Naive thymus-derived CD4-positive, alpha-beta T cell (primary cell): ENCODE measurements at regions not wholly inside any gene's neighbourhood (a gene's known extent, or its start where the extent isn't known, plus 50 kb on each side); places are given as distances from the start of the nearest gene placed in this dataset.
"Not testable (repeated sequence)": the region's sequence is repeated elsewhere in the genome, so short reads cannot be mapped to it uniquely, and the experiment has no call there.

Experiments
- ATAC-seq: fragments of 150-1000 bp; cut with Tn5 transposase; 2 replicates; pipeline ENCODE4 v1.10.0; 2021; ENCODE audit warnings: mild to moderate bottlenecking, moderate library complexity
- CTCF ChIA-PET: fragments of 350-600 bp; sonication (Branson Sonifier 250); formaldehyde crosslinking; loops from one replicate; lab custom pipeline; 2021; ENCODE audit warnings: antibody characterized with exemption; lab: Charles Lee
- POLR2A ChIA-PET: fragments of 350-600 bp; sonication (Branson Sonifier 250); formaldehyde crosslinking; loops from one replicate; lab custom pipeline; 2021; ENCODE audit warnings: antibody characterized with exemption, inconsistent platforms; lab: Charles Lee
- DNase-seq, 9 donors: peaks; one replicate each; pipeline versions ENCODE4 v3.0.0 to v3.0.0-alpha.2; 2020 to 2022; ENCODE audit warnings: mixed read lengths in 1 of 9
- H3K27ac ChIP-seq: one replicate; pipeline ENCODE4 v1.7.0; 2013; ENCODE audit warnings: mild to moderate bottlenecking, low read depth, low read length, moderate library complexity
- H3K27me3 ChIP-seq, 2 donors: one replicate each; pipeline ENCODE4 v1.7.0; 2013; ENCODE audit warnings: low read length in 2 of 2, mild to moderate bottlenecking in 2 of 2, moderate library complexity in 2 of 2; ENCODE audit not compliant: control insufficient read depth in 2 of 2, insufficient read depth in 2 of 2
- H3K36me3 ChIP-seq, 3 experiments: 1 replicate in 2 of 3; 2 replicates in 1 of 3; pipeline ENCODE4 v1.7.0; 2013; ENCODE audit warnings: low read length in 3 of 3, mild to moderate bottlenecking in 3 of 3, moderate library complexity in 1 of 3; ENCODE audit not compliant: insufficient read depth in 3 of 3, control insufficient read depth in 2 of 3
- H3K4me1 ChIP-seq, 2 donors: one replicate each; pipeline ENCODE4 v1.7.0; 2013; ENCODE audit warnings: low read length in 2 of 2, mild to moderate bottlenecking in 2 of 2, moderate library complexity in 1 of 2; ENCODE audit not compliant: control insufficient read depth in 2 of 2, insufficient read depth in 2 of 2
- H3K4me3 ChIP-seq: 2 replicates; pipeline ENCODE4 v1.7.0; 2013; ENCODE audit warnings: mild to moderate bottlenecking, low read length
- H3K9me3 ChIP-seq, 3 experiments: 1 replicate in 2 of 3; 2 replicates in 1 of 3; pipeline ENCODE4 v1.7.0; 2013; ENCODE audit warnings: low read length in 3 of 3; ENCODE audit not compliant: control insufficient read depth in 2 of 3
- H3K27ac Mint-ChIP-seq, 9 donors: one replicate each; pipeline ENCODE4 v1.8.0; 2020 to 2022; ENCODE audit warnings: mixed read lengths in 9 of 9, mild to moderate bottlenecking in 8 of 9, moderate library complexity in 5 of 9, inconsistent platforms in 2 of 9
- H3K27me3 Mint-ChIP-seq, 5 donors: one replicate each; pipeline ENCODE4 v1.8.0; 2021 to 2022; ENCODE audit warnings: mixed read lengths in 5 of 5, mild to moderate bottlenecking in 1 of 5
- H3K36me3 Mint-ChIP-seq, 5 donors: one replicate each; pipeline ENCODE4 v1.8.0; 2020 to 2022; ENCODE audit warnings: mixed read lengths in 5 of 5, mild to moderate bottlenecking in 3 of 5, inconsistent platforms in 1 of 5
- H3K4me1 Mint-ChIP-seq, 7 donors: one replicate each; pipeline ENCODE4 v1.8.0; 2020 to 2022; ENCODE audit warnings: mixed read lengths in 7 of 7, mild to moderate bottlenecking in 3 of 7, inconsistent platforms in 1 of 7
- H3K4me3 Mint-ChIP-seq, 10 donors: one replicate each; pipeline ENCODE4 v1.8.0; 2020 to 2022; ENCODE audit warnings: mild to moderate bottlenecking in 10 of 10, mixed read lengths in 10 of 10, moderate library complexity in 6 of 10, inconsistent platforms in 2 of 10
- H3K9me3 Mint-ChIP-seq, 11 donors: one replicate each; pipeline ENCODE4 v1.8.0; 2020 to 2022; ENCODE audit warnings: mixed read lengths in 11 of 11, mild to moderate bottlenecking in 4 of 11, inconsistent platforms in 1 of 11, moderate library complexity in 1 of 11
- intact Hi-C, 2 donors: fragments of 100-400 bp; cut with micrococcal nuclease; formaldehyde crosslinking; loops; one replicate each; pipeline ENCODE4 v1.15.1; 2023

DNA sequence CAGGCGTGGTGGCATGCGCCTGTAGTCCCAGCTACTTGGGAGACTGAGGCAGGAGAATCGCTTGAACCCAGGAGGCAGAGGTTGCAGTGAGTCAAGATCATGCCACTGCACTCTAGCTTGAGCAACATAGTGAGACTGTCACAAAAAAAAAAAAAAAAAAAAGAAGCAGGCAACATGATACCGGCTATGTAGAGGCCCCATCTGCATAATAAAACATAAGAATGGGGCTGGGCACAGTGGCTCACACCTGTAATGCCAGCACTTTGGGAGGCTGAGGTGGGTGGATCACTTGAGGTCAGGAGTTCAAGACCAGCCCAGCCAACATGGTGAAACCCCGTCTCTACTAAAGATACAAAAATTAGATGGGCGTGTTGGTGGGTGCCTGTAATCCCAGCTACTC, 304.7 kb downstream of the GJA1 start:
- H3K4me1 ChIP-seq, H3K27ac Mint-ChIP-seq, H3K9me3 Mint-ChIP-seq, H3K27ac ChIP-seq, H3K36me3 ChIP-seq, intact Hi-C loops, H3K4me1 Mint-ChIP-seq, H3K36me3 Mint-ChIP-seq, H3K9me3 ChIP-seq, H3K4me3 Mint-ChIP-seq, ATAC-seq, CTCF ChIA-PET, POLR2A ChIA-PET, H3K4me3 ChIP-seq, H3K27me3 ChIP-seq, DNase-seq, H3K27me3 Mint-ChIP-seq: not testable (repeated sequence)

DNA sequence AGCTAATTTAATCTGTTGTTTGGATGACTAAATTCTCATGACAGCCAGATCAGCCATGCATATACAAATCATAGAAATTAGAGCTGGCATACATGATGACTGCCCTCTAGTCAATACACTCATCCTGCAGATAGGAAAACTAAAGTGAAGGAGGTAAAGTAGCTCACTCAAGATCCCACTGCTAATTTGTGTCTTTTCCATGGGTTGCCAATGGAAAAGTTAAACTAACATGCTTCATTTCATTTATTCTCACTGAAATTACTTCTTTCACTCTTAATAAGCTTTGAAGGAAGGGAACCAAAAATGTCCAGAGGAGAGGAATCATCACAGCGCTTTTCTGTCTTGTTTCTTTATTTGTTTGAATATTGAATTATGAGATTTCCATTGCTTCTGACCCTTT, 308.2 kb downstream of the GJA1 start:
- no peak for ATAC-seq
- POLR2A ChIA-PET: no interaction called here
- CTCF ChIA-PET: no interaction called here

DNA sequence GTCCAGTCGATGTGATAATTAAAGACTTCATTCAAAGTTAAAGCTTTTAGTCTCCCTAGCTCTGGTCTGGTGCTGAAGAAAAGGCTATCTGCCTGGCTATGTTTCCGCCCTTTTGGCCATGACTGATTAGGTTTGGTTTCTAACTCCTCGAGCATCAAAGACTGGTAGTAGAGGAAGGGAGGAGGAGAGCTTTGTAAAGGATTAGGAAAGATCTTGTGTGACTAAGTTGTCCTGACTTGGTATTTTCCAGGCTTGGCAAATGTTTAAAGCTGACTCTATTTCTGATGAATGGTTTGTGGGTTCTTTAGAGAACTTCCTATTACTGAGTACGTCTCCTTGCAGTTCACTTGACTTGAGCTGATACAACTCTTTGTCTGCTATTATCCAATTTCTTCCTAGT, 312.9 kb downstream of the GJA1 start:
- no peak for ATAC-seq
- Mint-ChIP-seq H3K27ac (no peak overlapping the region), H3K36me3 (peaks cover 0 to 4% (median 0%) of the 10 kb centered on the region in 5 donors), H3K4me1 (no peaks in the 10 kb centered on the region), H3K27me3 (peaks cover 0 to 3% (median 0%) of the 10 kb centered on the region in 5 donors), H3K9me3 (peaks cover 0 to 10% (median 0%) of the 10 kb centered on the region in 11 donors), H3K4me3 (no peak overlapping the region)
- Histone ChIP-seq H3K27ac (no peak overlapping the region), H3K4me3 (no peak overlapping the region), H3K36me3 (no peaks in the 10 kb centered on the region), H3K27me3 (no peaks in the 10 kb centered on the region), H3K4me1 (no peaks in the 10 kb centered on the region), H3K9me3 (no peaks in the 10 kb centered on the region)
- ChIA-PET POLR2A (no interaction called here), CTCF (no interaction called here)
- intact Hi-C loops: no loop called here
- no peak for DNase-seq

More for the DNA sequence above, 308.2 kb downstream of the GJA1 start:
- Histone ChIP-seq H3K4me1 (no peaks in the 10 kb centered on the region), H3K36me3 (no peaks in the 10 kb centered on the region), H3K4me3 (no peak overlapping the region), H3K27me3 (no peaks in the 10 kb centered on the region), H3K27ac (no peak overlapping the region), H3K9me3 (no peaks in the 10 kb centered on the region)
- Mint-ChIP-seq H3K27ac (no peak overlapping the region), H3K27me3 (peaks cover 0 to 3% (median 0%) of the 10 kb centered on the region in 5 donors), H3K9me3 (peaks cover 0 to 5% (median 0%) of the 10 kb centered on the region in 11 donors), H3K4me1 (no peaks in the 10 kb centered on the region), H3K4me3 (no peak overlapping the region), H3K36me3 (peaks cover 0 to 4% (median 0%) of the 10 kb centered on the region in 5 donors)
- intact Hi-C loops: no loop called here
- DNase-seq: no peak

DNA sequence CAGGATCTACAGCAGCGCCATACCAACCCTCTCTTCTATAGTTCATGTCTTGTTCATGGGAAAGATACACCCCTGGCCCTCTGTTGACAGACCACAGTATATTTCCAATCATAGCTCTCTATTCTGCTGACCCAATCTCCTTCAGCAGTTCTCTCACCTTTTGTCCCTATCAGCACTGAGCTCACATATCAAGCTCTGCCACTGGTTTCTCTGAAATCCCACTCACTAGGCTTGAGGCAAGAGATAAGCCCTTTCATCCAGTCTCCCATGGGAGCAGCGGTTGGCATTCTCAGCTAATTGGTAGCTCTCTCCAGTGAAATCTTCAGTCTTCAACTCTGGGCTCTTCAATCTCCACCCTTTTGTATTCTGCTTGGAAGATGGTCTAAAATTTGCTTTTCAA, 313.4 kb downstream of the GJA1 start:
- ATAC-seq (no peak), DNase-seq (no peak)
- Histone ChIP-seq H3K4me3 (no peak overlapping the region), H3K9me3 (no peaks in the 10 kb centered on the region), H3K27ac (no peak overlapping the region), H3K27me3 (no peaks in the 10 kb centered on the region), H3K36me3 (no peaks in the 10 kb centered on the region), H3K4me1 (no peaks in the 10 kb centered on the region)
- Mint-ChIP-seq H3K4me1 (no peaks in the 10 kb centered on the region), H3K9me3 (peaks cover 0 to 10% (median 0%) of the 10 kb centered on the region in 11 donors), H3K27me3 (peaks cover 0 to 3% (median 0%) of the 10 kb centered on the region in 5 donors), H3K4me3 (no peak overlapping the region), H3K27ac (no peak overlapping the region), H3K36me3 (peaks cover 0 to 4% (median 0%) of the 10 kb centered on the region in 5 donors)
- CTCF ChIA-PET: no interaction called here
- intact Hi-C loops: no loop called here
- POLR2A ChIA-PET: no interaction called here

DNA sequence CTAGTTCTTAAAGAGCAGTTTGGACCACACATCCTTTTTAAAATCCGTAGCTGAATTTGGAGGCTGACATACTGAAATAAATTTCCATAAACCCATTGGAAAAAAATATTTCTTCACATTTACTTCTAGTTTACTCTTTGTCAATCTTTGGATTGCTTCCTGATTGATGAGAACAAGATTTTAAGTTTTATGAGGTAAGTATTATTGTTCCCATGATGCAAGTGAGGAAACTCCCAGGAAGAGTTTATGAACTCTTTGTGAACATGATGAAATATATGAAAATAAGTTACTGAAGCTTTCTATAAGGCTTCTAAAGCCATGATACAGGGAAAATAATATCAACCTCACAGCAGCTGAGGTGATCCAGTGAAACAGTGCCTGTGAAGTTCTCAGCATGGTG, 320.0 kb downstream of the GJA1 start:
- DNase-seq: no peak
- Mint-ChIP-seq H3K36me3 (peaks cover 0 to 4% (median 0%) of the 10 kb centered on the region in 5 donors), H3K27ac (no peak overlapping the region), H3K4me1 (peaks cover 0 to 9% (median 0%) of the 10 kb centered on the region in 7 donors), H3K27me3 (no peaks in the 10 kb centered on the region), H3K4me3 (no peak overlapping the region), H3K9me3 (peaks cover 0 to 18% (median 2%) of the 10 kb centered on the region in 11 donors)
- CTCF ChIA-PET: interaction anchor here (0.6 kb wide), 1 partner anchor 337 kb away, joined by 3 read pairs; no protein-coding TSS in a partner anchor
- Histone ChIP-seq H3K9me3 (no peaks in the 10 kb centered on the region), H3K4me1 (no peaks in the 10 kb centered on the region), H3K27ac (no peak overlapping the region), H3K4me3 (no peak overlapping the region), H3K36me3 (no peaks in the 10 kb centered on the region), H3K27me3 (no peaks in the 10 kb centered on the region)
- intact Hi-C loops: no loop called here
- ATAC-seq: no peak
- POLR2A ChIA-PET: no interaction called here

DNA sequence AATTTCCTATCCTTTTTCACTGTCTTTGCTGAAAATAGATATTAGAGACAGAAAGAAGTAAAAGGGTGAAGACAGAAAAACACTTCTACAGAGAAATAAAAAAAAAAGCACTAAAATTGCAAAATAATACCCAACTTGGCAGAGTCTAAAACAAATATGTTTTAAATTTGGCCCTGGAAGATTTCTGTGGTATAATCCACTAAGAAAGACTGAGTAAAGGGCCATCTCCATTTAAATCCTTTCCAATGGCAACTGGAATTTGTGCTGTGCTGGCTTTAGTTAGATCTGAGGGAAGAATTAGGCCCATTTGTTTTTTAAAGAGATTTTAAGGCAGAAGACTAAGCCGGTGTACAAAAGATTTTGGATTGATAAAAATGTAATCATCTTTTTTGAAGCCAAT, 321.2 kb downstream of the GJA1 start:
- intact Hi-C loops: no loop called here
- Mint-ChIP-seq H3K4me1 (peaks cover 0 to 9% (median 0%) of the 10 kb centered on the region in 7 donors), H3K36me3 (peaks cover 0 to 4% (median 1%) of the 10 kb centered on the region in 5 donors), H3K9me3 (peaks cover 0 to 16% (median 2%) of the 10 kb centered on the region in 11 donors), H3K4me3 (no peak overlapping the region), H3K27ac (no peak overlapping the region), H3K27me3 (no peaks in the 10 kb centered on the region)
- CTCF ChIA-PET: no interaction called here
- Histone ChIP-seq H3K36me3 (no peaks in the 10 kb centered on the region), H3K4me1 (no peaks in the 10 kb centered on the region), H3K9me3 (no peaks in the 10 kb centered on the region), H3K4me3 (no peak overlapping the region), H3K27me3 (no peaks in the 10 kb centered on the region), H3K27ac (no peak overlapping the region)
- ATAC-seq: no peak
- POLR2A ChIA-PET: no interaction called here
- DNase-seq: no peak

DNA sequence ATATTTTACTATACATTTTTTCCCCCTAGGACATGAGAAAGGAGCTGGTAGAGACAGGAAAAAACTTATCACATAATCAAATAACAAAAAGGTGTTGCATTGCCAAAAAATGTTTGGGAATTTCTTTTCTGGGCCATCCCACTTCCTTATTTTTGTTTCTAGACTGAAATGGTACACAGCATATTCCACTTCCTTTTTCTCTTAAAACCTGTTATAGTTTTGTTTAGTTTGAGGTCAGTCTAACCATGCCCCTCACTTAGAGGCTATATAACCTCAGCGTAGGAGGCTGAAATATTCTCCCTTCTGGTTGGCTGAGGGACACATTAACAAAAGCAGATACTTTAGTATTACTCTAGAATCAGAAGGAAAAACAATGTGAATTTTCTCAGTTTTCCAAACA, 323.9 kb downstream of the GJA1 start:
- no peaks in the 10 kb centered on the region for H3K4me1 ChIP-seq
- H3K27me3 ChIP-seq: no peaks in the 10 kb centered on the region
- Mint-ChIP-seq H3K9me3 (peaks cover 0 to 13% (median 3%) of the 10 kb centered on the region in 11 donors), H3K27me3 (no peaks in the 10 kb centered on the region), H3K4me1 (peaks cover 0 to 10% (median 4%) of the 10 kb centered on the region in 7 donors), H3K27ac (no peak overlapping the region), H3K36me3 (peaks cover 0 to 7% (median 0%) of the 10 kb centered on the region in 5 donors), H3K4me3 (no peak overlapping the region)
- no peak overlapping the region for H3K27ac ChIP-seq
- intact Hi-C loops: no loop called here
- ChIA-PET CTCF (no interaction called here), POLR2A (no interaction called here)
- ATAC-seq (no peak), DNase-seq (no peak)
- no peaks in the 10 kb centered on the region for H3K9me3 ChIP-seq
- no peaks in the 10 kb centered on the region for H3K36me3 ChIP-seq
- H3K4me3 ChIP-seq: no peak overlapping the region
